ENCODE measurements at regions not wholly inside any gene's neighbourhood (a gene's known extent, or its start where the extent isn't known, plus 50 kb on each side); places are given as distances from the start of the nearest gene placed in this dataset.
"Not testable (repeated sequence)": the region's sequence is repeated elsewhere in the genome, so short reads cannot be mapped to it uniquely, and the experiment has no call there.

GRCh38 chr16:26596033-26596432, 470.7 kb upstream of the C16orf82 start:
- DNase-seq; intact Hi-C loops (cut with DNase I); H3K4me1 ChIP-seq (ENCODE audit: control insufficient read depth, insufficient read depth, low read length); ATAC-seq; H3K4me3 ChIP-seq (ENCODE audit: low read length); H3K27me3 ChIP-seq (ENCODE audit: control insufficient read depth, insufficient read depth); H3K27ac ChIP-seq (ENCODE audit: low read length); H3K9me3 ChIP-seq (ENCODE audit: control insufficient read depth, low read length): not testable (repeated sequence)
- WGBS: 82% methylated on average over 5 of the region's 5 CpGs

- DNase-seq (no peak), ATAC-seq (no peak)
- H3K4me3 ChIP-seq (ENCODE audit: low read length): no peak overlapping the region
- H3K9me3 ChIP-seq (ENCODE audit: control insufficient read depth, low read length): no peaks in the 10 kb centered on the region
- 70% methylated on average over 5 of the region's 5 CpGs for WGBS
- H3K4me1 ChIP-seq (ENCODE audit: control insufficient read depth, insufficient read depth, low read length): no peaks in the 10 kb centered on the region
- intact Hi-C loops (cut with DNase I): no loop called here
- H3K27me3 ChIP-seq (ENCODE audit: control insufficient read depth, insufficient read depth): no peaks in the 10 kb centered on the region
- H3K27ac ChIP-seq (ENCODE audit: low read length): no peak overlapping the region
Measured at GRCh38 chr16:26598061-26598460, 468.7 kb upstream of the C16orf82 start.

- H3K27ac ChIP-seq (ENCODE audit: low read length): no peak overlapping the region
- H3K9me3 ChIP-seq (ENCODE audit: control insufficient read depth, low read length): no peaks in the 10 kb centered on the region
- 59% methylated on average over 7 of the region's 7 CpGs for WGBS
- H3K4me1 ChIP-seq (ENCODE audit: control insufficient read depth, insufficient read depth, low read length): no peaks in the 10 kb centered on the region
- ATAC-seq (no peak), DNase-seq (no peak)
- no peaks in the 10 kb centered on the region for H3K27me3 ChIP-seq (ENCODE audit: control insufficient read depth, insufficient read depth)
- no peak overlapping the region for H3K4me3 ChIP-seq (ENCODE audit: low read length)
- intact Hi-C loops (cut with DNase I): no loop called here
Measured at GRCh38 chr16:26598998-26599784, 467.5 kb upstream of the C16orf82 start.

GRCh38 chr16:26599785-26600104, 467.0 kb upstream of the C16orf82 start:
- Histone ChIP-seq H3K27me3 (ENCODE audit: control insufficient read depth, insufficient read depth) (no peaks in the 10 kb centered on the region), H3K4me1 (ENCODE audit: control insufficient read depth, insufficient read depth, low read length) (no peaks in the 10 kb centered on the region), H3K9me3 (ENCODE audit: control insufficient read depth, low read length) (no peaks in the 10 kb centered on the region), H3K4me3 (ENCODE audit: low read length) (no peak overlapping the region), H3K27ac (ENCODE audit: low read length) (no peak overlapping the region)
- no peak for ATAC-seq
- intact Hi-C loops (cut with DNase I): no loop called here
- 31% methylated on average over 2 of the region's 2 CpGs for WGBS
- DNase-seq: no peak

DNA sequence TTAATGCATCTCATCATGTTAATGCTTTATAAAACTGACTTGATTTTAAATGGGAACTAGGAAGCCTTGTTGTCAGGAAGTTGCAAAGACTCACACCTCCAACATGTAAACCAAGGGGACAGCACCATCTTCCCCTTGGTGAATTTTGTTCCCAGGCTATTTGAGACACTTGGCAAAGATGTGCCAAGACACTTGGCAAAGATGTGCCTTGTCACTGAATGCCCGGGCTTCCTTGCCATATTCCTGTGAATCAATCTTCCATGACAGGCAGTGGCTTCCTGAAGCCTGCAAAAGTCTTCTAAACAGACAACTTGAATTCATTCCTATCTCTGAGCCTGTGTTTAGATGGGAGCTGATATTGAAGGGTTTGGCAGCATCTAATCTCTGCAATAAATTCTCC, 465.4 kb upstream of the C16orf82 start:
- Histone ChIP-seq H3K9me3 (ENCODE audit: control insufficient read depth, low read length) (no peaks in the 10 kb centered on the region), H3K27me3 (ENCODE audit: control insufficient read depth, insufficient read depth) (no peaks in the 10 kb centered on the region), H3K4me3 (ENCODE audit: low read length) (no peak overlapping the region), H3K4me1 (ENCODE audit: control insufficient read depth, insufficient read depth, low read length) (no peaks in the 10 kb centered on the region), H3K27ac (ENCODE audit: low read length) (no peak overlapping the region)
- intact Hi-C loops (cut with DNase I): no loop called here
- no peak for ATAC-seq
- 29% methylated on average over 1 of the region's 1 CpG for WGBS
- DNase-seq: no peak

- no peak for ATAC-seq
- intact Hi-C loops (cut with DNase I): no loop called here
- Histone ChIP-seq H3K4me3 (ENCODE audit: low read length) (no peak overlapping the region), H3K9me3 (ENCODE audit: control insufficient read depth, low read length) (no peaks in the 10 kb centered on the region), H3K4me1 (ENCODE audit: control insufficient read depth, insufficient read depth, low read length) (no peaks in the 10 kb centered on the region), H3K27me3 (ENCODE audit: control insufficient read depth, insufficient read depth) (peaks cover 3% of the 10 kb centered on the region), H3K27ac (ENCODE audit: low read length) (no peak overlapping the region)
- 59% methylated on average over 13 of the region's 13 CpGs for WGBS
- DNase-seq: no peak
Measured at GRCh38 chr16:26605626-26606271, 461.0 kb upstream of the C16orf82 start.

GRCh38 chr16:26606381-26607150, 460.2 kb upstream of the C16orf82 start:
- DNase-seq (no peak), ATAC-seq (no peak)
- Histone ChIP-seq H3K27me3 (ENCODE audit: control insufficient read depth, insufficient read depth) (peaks cover 3% of the 10 kb centered on the region), H3K9me3 (ENCODE audit: control insufficient read depth, low read length) (no peaks in the 10 kb centered on the region), H3K4me3 (ENCODE audit: low read length) (no peak overlapping the region), H3K27ac (ENCODE audit: low read length) (no peak overlapping the region), H3K4me1 (ENCODE audit: control insufficient read depth, insufficient read depth, low read length) (no peaks in the 10 kb centered on the region)
- intact Hi-C loops (cut with DNase I): no loop called here
- WGBS: 67% methylated on average over 3 of the region's 3 CpGs

DNA sequence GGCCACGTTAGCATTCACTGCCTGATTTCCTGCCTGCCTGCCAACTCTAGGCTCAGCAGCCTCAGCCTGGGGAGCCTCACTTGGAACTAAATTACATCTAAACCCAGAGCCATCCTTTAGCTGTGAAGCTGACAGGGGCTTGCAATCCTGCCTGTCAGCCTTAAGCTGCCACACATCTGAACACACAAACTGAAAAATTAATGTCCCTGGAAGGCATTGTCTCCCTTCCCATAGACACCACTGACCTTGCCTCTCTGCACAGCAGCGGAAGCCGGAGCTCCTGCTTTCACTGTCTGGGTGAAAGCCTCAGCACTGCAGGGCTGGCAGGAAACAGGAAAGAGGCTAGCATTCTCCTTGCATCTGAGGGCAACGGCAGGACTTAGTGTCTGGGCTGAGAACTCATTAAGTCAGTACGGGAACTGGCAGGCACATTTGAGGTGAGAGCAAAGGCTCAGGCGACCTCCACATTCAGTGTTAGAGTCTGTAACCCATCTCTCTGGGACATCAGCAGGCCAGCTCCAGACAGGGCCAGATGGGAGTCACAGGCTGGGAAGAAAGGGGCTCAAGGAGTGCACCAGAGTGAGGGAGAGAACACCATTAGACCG, 452.4 kb upstream of the C16orf82 start:
- no peaks in the 10 kb centered on the region for H3K9me3 ChIP-seq (ENCODE audit: control insufficient read depth, low read length)
- ATAC-seq: no peak
- no peak overlapping the region for H3K27ac ChIP-seq (ENCODE audit: low read length)
- H3K4me3 ChIP-seq (ENCODE audit: low read length): no peak overlapping the region
- DNase-seq: no peak
- intact Hi-C loops (cut with DNase I): no loop called here
- H3K27me3 ChIP-seq (ENCODE audit: control insufficient read depth, insufficient read depth): no peaks in the 10 kb centered on the region
- no peaks in the 10 kb centered on the region for H3K4me1 ChIP-seq (ENCODE audit: control insufficient read depth, insufficient read depth, low read length)
- 39% methylated on average over 7 of the region's 7 CpGs for WGBS

- DNase-seq: no peak
- H3K9me3 ChIP-seq (ENCODE audit: control insufficient read depth, low read length): no peaks in the 10 kb centered on the region
- no peak overlapping the region for H3K27ac ChIP-seq (ENCODE audit: low read length)
- 83% methylated on average over 2 of the region's 2 CpGs for WGBS
- no peak overlapping the region for H3K4me3 ChIP-seq (ENCODE audit: low read length)
- no peaks in the 10 kb centered on the region for H3K4me1 ChIP-seq (ENCODE audit: control insufficient read depth, insufficient read depth, low read length)
- H3K27me3 ChIP-seq (ENCODE audit: control insufficient read depth, insufficient read depth): no peaks in the 10 kb centered on the region
- intact Hi-C loops (cut with DNase I): no loop called here
- no peak for ATAC-seq
Measured at GRCh38 chr16:26623442-26623841, 443.3 kb upstream of the C16orf82 start.

GRCh38 chr16:26627958-26628357, 438.8 kb upstream of the C16orf82 start:
- no peak overlapping the region for H3K4me3 ChIP-seq (ENCODE audit: low read length)
- no peaks in the 10 kb centered on the region for H3K4me1 ChIP-seq (ENCODE audit: control insufficient read depth, insufficient read depth, low read length)
- 97% methylated on average over 1 of the region's 1 CpG for WGBS
- no peaks in the 10 kb centered on the region for H3K9me3 ChIP-seq (ENCODE audit: control insufficient read depth, low read length)
- intact Hi-C loops (cut with DNase I): no loop called here
- DNase-seq: no peak
- H3K27ac ChIP-seq (ENCODE audit: low read length): no peak overlapping the region
- ATAC-seq: no peak
- H3K27me3 ChIP-seq (ENCODE audit: control insufficient read depth, insufficient read depth): no peaks in the 10 kb centered on the region

GRCh38 chr16:26631365-26631764, 435.4 kb upstream of the C16orf82 start:
- H3K4me1 ChIP-seq (ENCODE audit: control insufficient read depth, insufficient read depth, low read length); H3K27me3 ChIP-seq (ENCODE audit: control insufficient read depth, insufficient read depth); H3K27ac ChIP-seq (ENCODE audit: low read length); H3K9me3 ChIP-seq (ENCODE audit: control insufficient read depth, low read length); intact Hi-C loops (cut with DNase I); ATAC-seq; DNase-seq; H3K4me3 ChIP-seq (ENCODE audit: low read length): not testable (repeated sequence)
